B cell (primary cell): ENCODE measurements at regions not wholly inside any gene's neighbourhood (a gene's known extent, or its start where the extent isn't known, plus 50 kb on each side); places are given as distances from the start of the nearest gene placed in this dataset.

Experiments
- ATAC-seq: fragments of 200-7000 bp; cut with Tn5 transposase; one replicate; pipeline ENCODE4 v1.10.0; 2021; ENCODE audit warnings: low read depth, mild to moderate bottlenecking, moderate number of reproducible peaks, moderate library complexity
- CTCF ChIA-PET: fragments of 350-600 bp; sonication (Branson Sonifier 250); formaldehyde crosslinking; loops from one replicate; lab custom pipeline; 2021; ENCODE audit warnings: antibody characterized with exemption, inconsistent platforms; lab: Charles Lee
- POLR2A ChIA-PET: fragments of 350-600 bp; sonication (Branson Sonifier 250); formaldehyde crosslinking; loops from one replicate; lab custom pipeline; 2021; ENCODE audit warnings: antibody characterized with exemption; lab: Charles Lee
- DNase-seq: peaks from one replicate; pipeline ENCODE4 v3.0.0; 2013
- H2AFZ ChIP-seq: 2 replicates; pipeline ENCODE4 v1.6.1; 2012; ENCODE audit warnings: mild to moderate bottlenecking, low read depth, low read length; ENCODE audit not compliant: insufficient read depth, poor library complexity, severe bottlenecking
- H3K27ac ChIP-seq, 2 donors: 1 replicate in 1 of 2; 2 replicates in 1 of 2; pipeline ENCODE4 v1.5.1; 2012 to 2013; ENCODE audit warnings: low read length in 2 of 2, mild to moderate bottlenecking in 2 of 2, moderate library complexity in 1 of 2
- H3K27me3 ChIP-seq, 4 experiments: fragments of 200-600 bp in 1 of 4; sonication (generic) in 1 of 4; replicated peaks in 1 of 4; 1 replicate in 2 of 4; 2 replicates in 2 of 4; pipeline versions ENCODE4 v1.6.1 to v1.7.0; 2013 to 2016; ENCODE audit warnings: low read length in 3 of 4, mild to moderate bottlenecking in 2 of 4, mixed read lengths in 1 of 4, moderate library complexity in 1 of 4; ENCODE audit not compliant: insufficient read depth in 4 of 4, control insufficient read depth in 3 of 4; ENCODE audit errors: control extremely low read depth in 1 of 4
- H3K36me3 ChIP-seq, 2 experiments: replicated peaks in 1 of 2; 1 replicate in 1 of 2; 2 replicates in 1 of 2; pipeline versions ENCODE4 v1.6.1 to v1.7.1; 2013; ENCODE audit warnings: low read length in 1 of 2; ENCODE audit not compliant: insufficient read depth in 2 of 2, control insufficient read depth in 1 of 2; ENCODE audit errors: control extremely low read depth in 1 of 2, extremely low read depth in 1 of 2
- H3K4me1 ChIP-seq, 2 donors: fragments of 200-600 bp in 1 of 2; sonication (generic) in 1 of 2; 1 replicate in 1 of 2; 2 replicates in 1 of 2; pipeline versions ENCODE4 v1.5.1 to v1.6.1; 2013 to 2017; ENCODE audit warnings: low read length in 2 of 2; ENCODE audit not compliant: control insufficient read depth in 2 of 2, insufficient read depth in 2 of 2
- H3K4me2 ChIP-seq: replicated peaks from 2 replicates; pipeline ENCODE3; 2012; ENCODE audit warnings: mild to moderate bottlenecking, low read depth, low read length; ENCODE audit not compliant: poor library complexity, severe bottlenecking
- H3K4me3 ChIP-seq, 5 experiments: fragments of 200-600 bp in 1 of 5; sonication (generic) in 1 of 5; 1 replicate in 3 of 5; 2 replicates in 2 of 5; pipeline versions ENCODE4 v1.5.1 to v1.7.0; 2011 to 2016; ENCODE audit warnings: low read length in 4 of 5, mild to moderate bottlenecking in 4 of 5, low read depth in 2 of 5, control low read depth in 1 of 5, moderate library complexity in 1 of 5; ENCODE audit not compliant: insufficient read depth in 1 of 5; ENCODE audit errors: control extremely low read depth in 1 of 5, extremely low read depth in 1 of 5
- H3K79me2 ChIP-seq: fragments of 200-600 bp; sonication (generic); one replicate; pipeline ENCODE4 v1.6.0; 2016; ENCODE audit warnings: low read length; ENCODE audit not compliant: control insufficient read depth, insufficient read depth
- H3K9ac ChIP-seq: fragments of 200-600 bp; sonication (generic); 2 replicates; pipeline ENCODE4 v1.6.1; 2017; ENCODE audit warnings: mild to moderate bottlenecking, low read length, moderate library complexity
- H3K9me3 ChIP-seq, 3 donors: one replicate each; pipeline versions ENCODE4 v1.6.1 to v1.7.1; 2013; ENCODE audit warnings: low read length in 2 of 3; ENCODE audit not compliant: control insufficient read depth in 2 of 3, insufficient read depth in 1 of 3; ENCODE audit errors: control extremely low read depth in 1 of 3
- H4K20me1 ChIP-seq: 2 replicates; pipeline ENCODE4 v1.6.0; 2012; ENCODE audit warnings: mild to moderate bottlenecking, low read length; ENCODE audit not compliant: insufficient read depth, control insufficient read depth, poor library complexity, severe bottlenecking
- H3K27ac Mint-ChIP-seq: one replicate; pipeline ENCODE4 v1.8.0; 2021; ENCODE audit warnings: mixed read lengths
- H3K27me3 Mint-ChIP-seq: one replicate; pipeline ENCODE4 v1.8.0; 2021; ENCODE audit warnings: mixed read lengths
- H3K4me1 Mint-ChIP-seq: one replicate; pipeline ENCODE4 v1.8.0; 2021; ENCODE audit warnings: mixed read lengths
- H3K4me3 Mint-ChIP-seq: one replicate; pipeline ENCODE4 v1.8.0; 2021; ENCODE audit warnings: mixed read lengths
- H3K9me3 Mint-ChIP-seq: one replicate; pipeline ENCODE4 v1.8.0; 2022; ENCODE audit warnings: mixed read lengths; ENCODE audit not compliant: insufficient read depth
- CTCF ChIP-seq: fragments of 200-600 bp; IDR thresholded peaks from one replicate; pipeline ENCODE4 v1.8.0; 2022; ENCODE audit warnings: antibody characterized with exemption, mild to moderate bottlenecking
- EZH2 ChIP-seq: IDR thresholded peaks from 2 replicates; pipeline ENCODE4 v1.6.1; 2012; ENCODE audit warnings: borderline replicate concordance, low read depth, mild to moderate bottlenecking, moderate library complexity, low read length; ENCODE audit not compliant: insufficient read depth, poor library complexity, severe bottlenecking
- WGBS: methylation state at CpG from one replicate; pipeline ENCODE4 v1.1.5; 2013; ENCODE audit warnings: missing lambda C conversion rate; ENCODE audit not compliant: insufficient coverage; 5-methylcytosine and 5-hydroxymethylcytosine counted together
- intact Hi-C: fragments of 100-400 bp; cut with micrococcal nuclease; formaldehyde crosslinking; loops from one replicate; pipeline ENCODE4 v1.10.0; 2022

- no peak for ATAC-seq
- Mint-ChIP-seq H3K4me1 (no peaks in the 10 kb centered on the region), H3K27me3 (no peaks in the 10 kb centered on the region), H3K4me3 (no peak overlapping the region), H3K9me3 (no peaks in the 10 kb centered on the region), H3K27ac (no peak overlapping the region)
- TF ChIP-seq EZH2 (no peak), CTCF (no peak)
- no peak overlapping the region for H2AFZ ChIP-seq
- CTCF ChIA-PET: no interaction called here
- intact Hi-C loops: no loop called here
- no peaks in the 10 kb centered on the region for H3K36me3 ChIP-seq
- H3K4me3 ChIP-seq: no peak overlapping the region
- POLR2A ChIA-PET: no interaction called here
- no peaks in the 10 kb centered on the region for H3K9me3 ChIP-seq
- no peaks in the 10 kb centered on the region for H4K20me1 ChIP-seq
- WGBS: 83% methylated on average over 7 of the region's 11 CpGs
- no peaks in the 10 kb centered on the region for H3K27me3 ChIP-seq
- no peak overlapping the region for H3K9ac ChIP-seq
- H3K79me2 ChIP-seq: no peaks in the 10 kb centered on the region
- no peak overlapping the region for H3K27ac ChIP-seq
- DNase-seq: no peak
- no peak overlapping the region for H3K4me2 ChIP-seq
- no peaks in the 10 kb centered on the region for H3K4me1 ChIP-seq
Observed at GRCh38 chr3:24763393-24763792, 268.7 kb upstream of the THRB start.

GRCh38 chr3:24764236-24764915 is 269.7 kb upstream of the THRB start:
- H3K4me2 ChIP-seq: no peak overlapping the region
- H3K9me3 ChIP-seq: no peaks in the 10 kb centered on the region
- H3K4me1 Mint-ChIP-seq: no peaks in the 10 kb centered on the region
- no peak overlapping the region for H3K27ac Mint-ChIP-seq
- H4K20me1 ChIP-seq: no peaks in the 10 kb centered on the region
- H2AFZ ChIP-seq: no peak overlapping the region
- no peak for DNase-seq
- H3K79me2 ChIP-seq: no peaks in the 10 kb centered on the region
- intact Hi-C loops: no loop called here
- WGBS: no CpG with 5 or more reads among the region's 3 CpGs
- H3K27ac ChIP-seq: no peak overlapping the region
- no peak overlapping the region for H3K4me3 Mint-ChIP-seq
- ChIA-PET CTCF (no interaction called here), POLR2A (no interaction called here)
- H3K36me3 ChIP-seq: no peaks in the 10 kb centered on the region
- H3K27me3 ChIP-seq: no peaks in the 10 kb centered on the region
- H3K9me3 Mint-ChIP-seq: no peaks in the 10 kb centered on the region
- no peak overlapping the region for H3K9ac ChIP-seq
- H3K27me3 Mint-ChIP-seq: peaks cover 3% of the 10 kb centered on the region
- TF ChIP-seq EZH2 (no peak), CTCF (no peak)
- ATAC-seq: no peak
- H3K4me3 ChIP-seq: no peak overlapping the region
- no peaks in the 10 kb centered on the region for H3K4me1 ChIP-seq
